ENCODE measurements at regions not wholly inside any gene's neighbourhood (a gene's known extent, or its start where the extent isn't known, plus 50 kb on each side); places are given as distances from the start of the nearest gene placed in this dataset.

DNA sequence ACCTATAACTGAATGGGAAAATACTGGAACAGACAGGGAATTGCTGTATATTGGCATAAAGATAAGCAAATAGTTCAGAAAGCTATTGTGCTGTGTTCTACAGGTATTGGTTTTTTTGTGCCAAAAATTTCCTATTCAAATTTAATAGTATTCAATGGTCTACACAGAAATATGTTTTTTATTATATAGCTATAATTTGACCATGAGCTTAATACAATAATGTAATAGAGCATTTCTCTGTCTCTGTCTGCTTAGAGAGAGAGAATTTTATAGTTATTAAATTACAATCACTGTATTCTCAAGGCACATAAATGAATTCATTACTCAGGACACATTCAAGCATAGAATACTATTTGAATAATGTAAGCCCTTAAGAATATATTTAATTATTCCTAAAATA lies 62.3 kb upstream of the FZD8 start:
- TF ChIP-seq, protein P1, sequence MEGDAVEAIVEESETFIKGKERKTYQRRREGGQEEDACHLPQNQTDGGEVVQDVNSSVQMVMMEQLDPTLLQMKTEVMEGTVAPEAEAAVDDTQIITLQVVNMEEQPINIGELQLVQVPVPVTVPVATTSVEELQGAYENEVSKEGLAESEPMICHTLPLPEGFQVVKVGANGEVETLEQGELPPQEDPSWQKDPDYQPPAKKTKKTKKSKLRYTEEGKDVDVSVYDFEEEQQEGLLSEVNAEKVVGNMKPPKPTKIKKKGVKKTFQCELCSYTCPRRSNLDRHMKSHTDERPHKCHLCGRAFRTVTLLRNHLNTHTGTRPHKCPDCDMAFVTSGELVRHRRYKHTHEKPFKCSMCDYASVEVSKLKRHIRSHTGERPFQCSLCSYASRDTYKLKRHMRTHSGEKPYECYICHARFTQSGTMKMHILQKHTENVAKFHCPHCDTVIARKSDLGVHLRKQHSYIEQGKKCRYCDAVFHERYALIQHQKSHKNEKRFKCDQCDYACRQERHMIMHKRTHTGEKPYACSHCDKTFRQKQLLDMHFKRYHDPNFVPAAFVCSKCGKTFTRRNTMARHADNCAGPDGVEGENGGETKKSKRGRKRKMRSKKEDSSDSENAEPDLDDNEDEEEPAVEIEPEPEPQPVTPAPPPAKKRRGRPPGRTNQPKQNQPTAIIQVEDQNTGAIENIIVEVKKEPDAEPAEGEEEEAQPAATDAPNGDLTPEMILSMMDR (IDR thresholded peaks at IDR 0.05; ENCODE audit: low read depth, low read length), result no peak
- H3K27ac ChIP-seq (ENCODE audit: low read depth, low read length), result no peak overlapping the region
- no peak overlapping the region for H3K4me3 ChIP-seq (ENCODE audit: low read depth, low read length)
- H3K27me3 ChIP-seq (ENCODE audit: control insufficient read depth, insufficient read depth, low read length), result peaks cover 7% of the 10 kb centered on the region
- no peak for DNase-seq (ENCODE audit: low read depth, low spot score)
- ChIA-PET POLR2A (no interaction called here), CTCF (no interaction called here)
- no peaks in the 10 kb centered on the region for H3K9me3 ChIP-seq (ENCODE audit: control insufficient read depth, insufficient read depth, low read length)

DNA sequence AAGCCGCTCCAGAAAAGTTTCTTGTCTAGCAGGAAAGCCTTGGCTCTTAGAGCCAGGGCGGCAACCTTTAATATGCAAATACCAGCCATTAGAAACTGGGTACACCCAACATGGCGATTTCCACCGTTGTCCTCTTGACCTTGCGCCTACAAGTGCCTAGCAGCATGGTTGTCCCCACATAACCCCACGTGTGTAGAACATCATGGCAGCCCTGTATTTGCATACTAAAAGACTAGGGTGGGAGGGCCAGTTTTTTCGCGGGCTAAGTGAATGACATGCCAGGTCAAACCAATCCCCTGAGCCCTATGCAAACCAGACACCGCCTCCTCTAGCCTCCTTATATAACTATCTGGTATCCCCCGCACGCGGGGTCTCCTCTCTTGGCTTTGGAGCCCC lies 58.4 kb upstream of the FZD8 start:
- TF ChIP-seq, protein P1 (IDR thresholded peaks at IDR 0.05; ENCODE audit: low read depth, low read length), result no peak

DNA sequence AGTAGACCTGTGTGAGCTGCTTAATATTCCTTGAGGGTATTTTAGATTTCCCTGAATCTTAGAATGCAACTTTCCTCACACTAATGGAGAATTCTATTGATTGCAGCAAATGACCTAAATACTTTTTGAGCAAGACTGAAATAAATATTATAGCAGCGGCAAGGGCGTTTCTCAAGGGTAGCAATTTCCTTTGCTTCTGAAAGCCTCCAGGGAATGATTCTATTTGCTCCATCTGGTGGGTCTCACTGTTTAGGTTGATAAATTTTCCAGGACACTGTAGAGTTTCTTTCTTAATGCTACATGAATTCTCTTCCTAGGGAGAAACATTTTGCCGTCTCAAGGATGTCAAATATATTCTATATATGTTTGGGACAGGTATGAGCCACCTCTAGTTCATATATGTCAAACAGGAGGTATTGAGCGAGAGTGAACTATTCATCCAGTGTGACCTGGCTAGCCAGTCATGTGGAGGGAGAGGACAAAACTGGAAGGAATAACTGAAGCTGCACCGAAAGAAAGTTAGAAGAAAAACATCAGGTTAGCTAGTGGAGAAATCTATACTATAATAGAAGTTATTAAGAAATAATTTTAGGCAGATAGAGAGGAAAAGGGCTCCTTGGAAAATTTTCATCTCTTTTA lies 57.9 kb upstream of the FZD8 start:
- DNase-seq (ENCODE audit: low read depth, low spot score), result no peak
- H3K27me3 ChIP-seq (ENCODE audit: control insufficient read depth, insufficient read depth, low read length), result peaks cover 3% of the 10 kb centered on the region
- ChIA-PET POLR2A (no interaction called here), CTCF (interaction anchor here (1.5 kb wide), 1 partner anchor 65 kb away, joined by 4 read pairs; no protein-coding TSS in a partner anchor)
- no peak overlapping the region for H3K27ac ChIP-seq (ENCODE audit: low read depth, low read length)
- TF ChIP-seq, protein P1 (IDR thresholded peaks at IDR 0.05; ENCODE audit: low read depth, low read length), result no peak
- no peak overlapping the region for H3K4me3 ChIP-seq (ENCODE audit: low read depth, low read length)
- H3K9me3 ChIP-seq (ENCODE audit: control insufficient read depth, insufficient read depth, low read length), result no peaks in the 10 kb centered on the region

More for the DNA sequence above, 58.4 kb upstream of the FZD8 start:
- no peak overlapping the region for H3K27ac ChIP-seq (ENCODE audit: low read depth, low read length)
- H3K27me3 ChIP-seq (ENCODE audit: control insufficient read depth, insufficient read depth, low read length), result peaks cover 3% of the 10 kb centered on the region
- DNase-seq (ENCODE audit: low read depth, low spot score), result no peak
- H3K9me3 ChIP-seq (ENCODE audit: control insufficient read depth, insufficient read depth, low read length), result no peaks in the 10 kb centered on the region
- ChIA-PET CTCF (no interaction called here), POLR2A (no interaction called here)
- no peak overlapping the region for H3K4me3 ChIP-seq (ENCODE audit: low read depth, low read length)

DNA sequence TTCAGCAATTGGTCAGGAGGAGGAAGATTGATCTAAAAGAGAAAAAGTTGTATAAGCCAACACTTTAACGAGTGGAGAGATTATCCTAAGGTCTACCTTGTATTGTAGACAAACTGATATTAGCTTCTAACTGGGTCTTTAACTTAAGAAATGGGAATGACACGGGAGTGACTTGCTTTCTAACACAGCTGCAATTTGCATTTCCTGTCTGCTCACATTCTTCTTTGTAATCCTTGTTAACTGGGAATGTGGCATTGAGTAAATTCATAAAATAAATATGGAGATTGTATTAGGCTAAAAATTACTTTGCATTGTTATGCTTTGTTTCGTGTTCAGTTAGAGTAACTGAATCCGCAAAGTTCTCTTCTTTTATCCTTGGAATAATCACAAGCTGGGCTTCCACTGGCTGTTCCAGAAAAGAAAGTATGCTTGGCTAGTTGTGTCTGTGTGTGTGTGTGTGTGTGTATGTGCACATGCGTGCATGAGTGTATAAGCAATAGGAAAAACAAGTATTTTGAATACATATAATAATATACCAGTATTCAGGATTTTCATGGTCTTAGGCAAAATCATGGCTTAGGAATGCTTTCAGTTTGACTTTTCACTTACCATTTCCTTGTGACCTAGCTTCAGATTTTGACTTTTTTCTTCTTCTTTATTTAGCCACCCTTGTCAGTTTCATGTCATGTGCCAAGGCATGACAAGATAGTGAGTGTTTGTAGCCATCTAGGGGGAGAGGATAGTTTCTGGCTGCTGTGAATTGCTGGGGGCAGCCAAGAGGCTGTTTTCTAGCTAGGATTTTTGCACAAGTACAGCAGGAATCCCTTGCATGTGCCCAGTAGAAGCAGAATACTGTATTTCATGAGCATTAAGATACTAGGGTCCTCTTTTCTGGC lies 54.5 kb upstream of the FZD8 start:
- Histone ChIP-seq H3K9me3 (ENCODE audit: control insufficient read depth, insufficient read depth, low read length) (no peaks in the 10 kb centered on the region), H3K27ac (ENCODE audit: low read depth, low read length) (no peak overlapping the region), H3K27me3 (ENCODE audit: control insufficient read depth, insufficient read depth, low read length) (peaks cover 11% of the 10 kb centered on the region), H3K4me3 (ENCODE audit: low read depth, low read length) (no peak overlapping the region)
- no peak for DNase-seq (ENCODE audit: low read depth, low spot score)
- ChIA-PET CTCF (interaction anchor here (0.9 kb wide), 1 partner anchor 11 kb away, joined by 3 read pairs; no protein-coding TSS in a partner anchor), POLR2A (interaction anchor here (0.5 kb wide), 1 partner anchor 348 kb away, joined by 3 read pairs; no protein-coding TSS in a partner anchor)
- TF ChIP-seq, protein P1 (IDR thresholded peaks at IDR 0.05; ENCODE audit: low read depth, low read length), result no peak

DNA sequence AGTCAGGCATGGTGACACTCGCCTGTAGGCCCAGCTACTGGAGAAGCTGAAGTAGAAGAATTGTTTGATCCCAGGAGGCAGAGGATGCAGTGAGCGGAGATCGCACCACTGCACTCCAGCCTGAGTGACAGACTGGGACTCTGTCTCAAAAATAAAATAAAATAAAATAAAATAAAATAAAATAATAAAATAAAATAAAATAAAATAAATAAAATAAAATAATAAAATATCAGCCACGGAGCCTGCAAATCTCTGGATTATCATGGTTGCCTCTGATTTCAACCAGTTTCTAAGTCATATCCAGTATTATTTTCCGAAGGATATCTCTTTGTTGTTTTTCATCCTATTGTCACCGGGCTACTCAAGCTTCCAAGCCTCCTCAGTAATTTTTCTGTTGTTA lies 51.7 kb upstream of the FZD8 start:
- Histone ChIP-seq H3K4me3 (ENCODE audit: low read depth, low read length) (no peak overlapping the region), H3K9me3 (ENCODE audit: control insufficient read depth, insufficient read depth, low read length) (no peaks in the 10 kb centered on the region), H3K27me3 (ENCODE audit: control insufficient read depth, insufficient read depth, low read length) (peaks cover 29% of the 10 kb centered on the region), H3K27ac (ENCODE audit: low read depth, low read length) (no peak overlapping the region)
- TF ChIP-seq, protein P1 (IDR thresholded peaks at IDR 0.05; ENCODE audit: low read depth, low read length), result no peak
- no peak for DNase-seq (ENCODE audit: low read depth, low spot score)
- CTCF ChIA-PET, result no interaction called here
- POLR2A ChIA-PET, result no interaction called here
